ENCODE measurements at regions not wholly inside any gene's neighbourhood (a gene's known extent, or its start where the extent isn't known, plus 50 kb on each side); places are given as distances from the start of the nearest gene placed in this dataset.
"Not testable (repeated sequence)": the region's sequence is repeated elsewhere in the genome, so short reads cannot be mapped to it uniquely, and the experiment has no call there.

DNA sequence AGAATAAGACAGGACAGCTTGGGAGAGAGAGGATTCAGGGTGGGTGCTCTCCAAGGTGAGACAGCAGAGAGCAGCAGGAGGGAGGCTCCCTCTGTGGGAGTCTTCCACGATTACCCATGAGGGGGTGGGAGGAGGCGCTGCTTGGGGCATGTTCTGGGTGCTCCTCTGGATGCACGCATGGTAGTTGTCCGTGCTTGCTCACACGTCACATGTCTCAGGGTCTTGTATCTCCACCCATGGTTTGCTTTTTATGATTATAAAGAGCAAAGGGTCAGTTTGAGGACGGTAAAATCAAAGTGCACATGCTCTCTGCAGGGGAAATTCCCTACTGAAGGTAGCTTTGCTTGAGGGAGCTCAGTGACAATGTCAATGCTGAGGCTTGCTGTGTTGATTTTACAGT is 338.4 kb downstream of the THBS2 start:
- Histone ChIP-seq H3K4me3 (ENCODE audit: low read length in 3 of 3) (no peak overlapping the region), H3K27ac (ENCODE audit: low read depth in 2 of 2, low read length in 2 of 2) (no peak overlapping the region), H3K4me1 (ENCODE audit: control insufficient read depth in 2 of 3, insufficient read depth in 2 of 3, low read depth in 1 of 3, low read length in 3 of 3) (no peaks in the 10 kb centered on the region), H3K9me3 (ENCODE audit: control insufficient read depth in 2 of 3, insufficient read depth in 1 of 3, low read length in 3 of 3) (no peaks in the 10 kb centered on the region), H3K27me3 (ENCODE audit: control insufficient read depth, insufficient read depth, low read length) (no peaks in the 10 kb centered on the region), H3K36me3 (ENCODE audit: control insufficient read depth in 2 of 3, insufficient read depth in 3 of 3, low read length in 3 of 3) (no peaks in the 10 kb centered on the region), H3K9ac (ENCODE audit: low read length in 3 of 3) (no peak overlapping the region)
- FAIRE-seq (no peak), DNase-seq (peak in 1 of 5 donors; percentile 22)
- intact Hi-C loops (cut with DNase I): no loop called here
- TF ChIP-seq, protein P1, sequence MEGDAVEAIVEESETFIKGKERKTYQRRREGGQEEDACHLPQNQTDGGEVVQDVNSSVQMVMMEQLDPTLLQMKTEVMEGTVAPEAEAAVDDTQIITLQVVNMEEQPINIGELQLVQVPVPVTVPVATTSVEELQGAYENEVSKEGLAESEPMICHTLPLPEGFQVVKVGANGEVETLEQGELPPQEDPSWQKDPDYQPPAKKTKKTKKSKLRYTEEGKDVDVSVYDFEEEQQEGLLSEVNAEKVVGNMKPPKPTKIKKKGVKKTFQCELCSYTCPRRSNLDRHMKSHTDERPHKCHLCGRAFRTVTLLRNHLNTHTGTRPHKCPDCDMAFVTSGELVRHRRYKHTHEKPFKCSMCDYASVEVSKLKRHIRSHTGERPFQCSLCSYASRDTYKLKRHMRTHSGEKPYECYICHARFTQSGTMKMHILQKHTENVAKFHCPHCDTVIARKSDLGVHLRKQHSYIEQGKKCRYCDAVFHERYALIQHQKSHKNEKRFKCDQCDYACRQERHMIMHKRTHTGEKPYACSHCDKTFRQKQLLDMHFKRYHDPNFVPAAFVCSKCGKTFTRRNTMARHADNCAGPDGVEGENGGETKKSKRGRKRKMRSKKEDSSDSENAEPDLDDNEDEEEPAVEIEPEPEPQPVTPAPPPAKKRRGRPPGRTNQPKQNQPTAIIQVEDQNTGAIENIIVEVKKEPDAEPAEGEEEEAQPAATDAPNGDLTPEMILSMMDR (IDR thresholded peaks at IDR 0.05; ENCODE audit: borderline replicate concordance, extremely low read depth, insufficient read depth): no peak

DNA sequence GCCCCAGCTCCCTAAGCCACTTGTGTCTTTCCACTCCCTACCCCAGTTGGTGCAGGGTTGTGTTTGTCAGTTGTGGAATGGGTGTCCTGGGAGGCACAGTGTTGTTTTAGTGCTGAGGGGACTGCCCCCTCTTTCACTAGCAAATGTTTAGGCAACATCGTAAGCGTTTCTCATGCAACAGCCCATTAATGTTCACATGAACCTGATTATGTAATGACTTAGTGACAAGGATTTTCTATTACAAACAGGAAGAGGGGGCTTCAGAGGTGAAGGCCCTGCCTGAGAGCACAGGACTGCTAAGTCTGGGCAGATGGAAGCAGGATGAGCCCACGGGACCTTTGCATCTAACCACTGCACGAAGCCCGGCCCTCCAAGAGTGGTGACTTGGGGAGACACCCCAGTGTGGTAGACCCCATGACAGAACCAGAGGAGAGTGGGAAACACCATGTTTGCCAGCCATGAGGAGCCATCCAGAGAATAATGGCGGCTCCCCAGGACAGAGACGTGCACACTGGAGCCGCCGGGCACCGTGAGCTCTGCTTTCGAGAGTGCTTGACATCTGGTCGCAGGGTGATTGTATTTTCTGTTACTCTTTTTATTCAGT is 339.7 kb downstream of the THBS2 start:
- H3K36me3 ChIP-seq (ENCODE audit: control insufficient read depth in 2 of 3, insufficient read depth in 3 of 3, low read length in 3 of 3): no peaks in the 10 kb centered on the region
- H3K9ac ChIP-seq (ENCODE audit: low read length in 3 of 3): no peak overlapping the region
- no peaks in the 10 kb centered on the region for H3K4me1 ChIP-seq (ENCODE audit: control insufficient read depth in 2 of 3, insufficient read depth in 2 of 3, low read depth in 1 of 3, low read length in 3 of 3)
- TF ChIP-seq, protein P1 (IDR thresholded peaks at IDR 0.05; ENCODE audit: borderline replicate concordance, extremely low read depth, insufficient read depth): no peak
- no peaks in the 10 kb centered on the region for H3K9me3 ChIP-seq (ENCODE audit: control insufficient read depth in 2 of 3, insufficient read depth in 1 of 3, low read length in 3 of 3)
- peak in 1 of 5 donors; percentile 19 for DNase-seq
- H3K27me3 ChIP-seq (ENCODE audit: control insufficient read depth, insufficient read depth, low read length): no peaks in the 10 kb centered on the region
- H3K27ac ChIP-seq (ENCODE audit: low read depth in 2 of 2, low read length in 2 of 2): no peak overlapping the region
- FAIRE-seq: no peak
- intact Hi-C loops (cut with DNase I): no loop called here
- no peak overlapping the region for H3K4me3 ChIP-seq (ENCODE audit: low read length in 3 of 3)

DNA sequence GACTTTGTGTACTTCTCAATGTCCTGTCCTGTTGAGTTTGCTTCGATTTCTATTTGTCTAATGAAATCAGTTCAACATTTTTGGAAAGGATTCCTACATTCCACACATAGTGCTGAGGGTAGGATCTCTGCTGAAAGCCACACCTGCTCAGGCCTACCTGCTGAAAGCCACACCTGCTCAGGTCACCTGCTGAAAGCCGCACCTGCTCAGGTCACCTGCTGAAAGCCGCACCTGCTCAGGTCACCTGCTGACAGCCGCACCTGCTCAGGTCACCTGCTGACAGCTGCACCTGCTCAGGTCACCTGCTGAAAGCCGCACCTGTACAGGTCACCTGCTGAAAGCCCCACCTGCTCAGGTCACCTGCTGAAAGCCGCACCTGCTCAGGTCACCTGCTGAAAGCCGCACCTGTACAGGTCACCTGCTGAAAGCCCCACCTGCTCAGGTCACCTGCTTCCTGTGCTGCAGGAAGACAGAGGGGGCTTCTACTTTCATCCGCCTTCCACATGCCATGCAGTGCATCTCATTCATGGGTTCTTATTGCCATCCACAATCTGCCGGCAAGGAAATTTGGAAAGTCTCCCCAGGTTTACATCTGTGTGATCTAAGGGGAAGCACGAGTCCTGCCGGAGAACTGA is 340.3 kb downstream of the THBS2 start:
- H3K9ac ChIP-seq (ENCODE audit: low read length in 3 of 3); H3K27me3 ChIP-seq (ENCODE audit: control insufficient read depth, insufficient read depth, low read length); H3K27ac ChIP-seq (ENCODE audit: low read depth in 2 of 2, low read length in 2 of 2); H3K4me1 ChIP-seq (ENCODE audit: control insufficient read depth in 2 of 3, insufficient read depth in 2 of 3, low read depth in 1 of 3, low read length in 3 of 3); FAIRE-seq; intact Hi-C loops (cut with DNase I); H3K4me3 ChIP-seq (ENCODE audit: low read length in 3 of 3); H3K9me3 ChIP-seq (ENCODE audit: control insufficient read depth in 2 of 3, insufficient read depth in 1 of 3, low read length in 3 of 3); H3K36me3 ChIP-seq (ENCODE audit: control insufficient read depth in 2 of 3, insufficient read depth in 3 of 3, low read length in 3 of 3): not testable (repeated sequence)
- peak in 1 of 5 donors; percentile 36 for DNase-seq

DNA sequence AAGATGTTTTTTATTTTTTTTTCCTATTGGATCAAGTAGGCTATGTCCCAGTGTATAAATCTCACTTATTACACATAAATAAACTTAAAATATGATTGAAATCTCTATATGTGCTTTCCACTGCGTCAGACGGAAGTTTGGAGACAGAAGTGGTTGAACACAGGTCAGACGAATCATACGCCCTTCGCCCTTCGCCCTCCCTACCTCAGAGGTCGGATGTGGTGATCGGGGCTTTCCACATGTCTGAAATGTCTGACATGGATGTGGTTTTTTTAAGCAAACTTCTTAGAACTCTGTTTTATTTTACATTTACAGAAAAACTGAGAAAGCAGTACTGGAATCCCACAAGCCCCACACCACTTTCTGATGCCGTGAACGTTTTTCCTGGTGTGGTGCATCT is 344.4 kb downstream of the THBS2 start:
- H3K9ac ChIP-seq (ENCODE audit: low read length in 3 of 3): no peak overlapping the region
- H3K27me3 ChIP-seq (ENCODE audit: control insufficient read depth, insufficient read depth, low read length): no peaks in the 10 kb centered on the region
- FAIRE-seq: no peak
- DNase-seq: peak in 1 of 5 donors; percentile 9
- H3K36me3 ChIP-seq (ENCODE audit: control insufficient read depth in 2 of 3, insufficient read depth in 3 of 3, low read length in 3 of 3): no peaks in the 10 kb centered on the region
- H3K4me1 ChIP-seq (ENCODE audit: control insufficient read depth in 2 of 3, insufficient read depth in 2 of 3, low read depth in 1 of 3, low read length in 3 of 3): no peaks in the 10 kb centered on the region
- no peak overlapping the region for H3K4me3 ChIP-seq (ENCODE audit: low read length in 3 of 3)
- no peaks in the 10 kb centered on the region for H3K9me3 ChIP-seq (ENCODE audit: control insufficient read depth in 2 of 3, insufficient read depth in 1 of 3, low read length in 3 of 3)
- intact Hi-C loops (cut with DNase I): no loop called here
- TF ChIP-seq, protein P1 (IDR thresholded peaks at IDR 0.05; ENCODE audit: borderline replicate concordance, extremely low read depth, insufficient read depth): no peak
- no peak overlapping the region for H3K27ac ChIP-seq (ENCODE audit: low read depth in 2 of 2, low read length in 2 of 2)
